HepG2 (cell line): ENCODE measurements at regions not wholly inside any gene's neighbourhood (a gene's known extent, or its start where the extent isn't known, plus 50 kb on each side); places are given as distances from the start of the nearest gene placed in this dataset.
A peak's percentile ranks its signal among the peaks of the same experiment; 100 is the strongest.

Experiments used
- ATAC-seq: fragments of 200-7000 bp; cut with Tn5 transposase; 3 replicates; pipeline ENCODE4 v1.9.1; 2020; ENCODE audit warnings: mild to moderate bottlenecking, moderate library complexity
- BruUV-seq: library from RNA; stranded (reverse); fragments of 400-500 nt; replicated peaks from 2 replicates; lab custom pipeline; 2021; lab: Mats Ljungman, UMichigan
- CTCF ChIA-PET: fragments of 300-600 bp; formaldehyde crosslinking; extraction: SDS; loops from one replicate; lab custom pipeline; 2021; ENCODE audit warnings: low total read pairs, inconsistent platforms, low intra/inter-chr PET ratio; lab: Yijun Ruan, JAX
- POLR2A ChIA-PET: fragments of 350-600 bp; sonication (Branson Sonifier 250); formaldehyde crosslinking; loops from one replicate; lab custom pipeline; 2020; ENCODE audit warnings: antibody characterized with exemption, inconsistent platforms; lab: Yijun Ruan, JAX
- DNase-seq: peaks from one replicate; pipeline ENCODE4 v3.0.0-alpha.2; 2015; ENCODE audit warnings: low spot score
- FAIRE-seq: peaks from 3 replicates; lab custom pipeline; 2011; peaks lifted over from hg19 to GRCh38; lab: Jason Lieb, UNC
- H2AFZ ChIP-seq: one replicate; pipeline ENCODE4 v1.6.1; 2011; ENCODE audit warnings: low read length, inconsistent platforms
- H3K27ac ChIP-seq: fragments of 300-600 bp; 3 replicates; pipeline ENCODE4 v1.8.0; 2011; ENCODE audit warnings: mixed run types, mild to moderate bottlenecking, mixed read lengths, low read length, inconsistent platforms; ENCODE audit not compliant: insufficient read depth; ENCODE audit errors: extremely low read length
- H3K27me3 ChIP-seq, 2 experiments: fragments of 200-600 bp in 1 of 2; 2 replicates in 1 of 2; 3 replicates in 1 of 2; pipeline versions ENCODE4 v1.6.0 to v1.8.0; 2011; ENCODE audit warnings: low read length in 2 of 2, mild to moderate bottlenecking in 2 of 2, moderate library complexity in 2 of 2, inconsistent platforms in 1 of 2; ENCODE audit not compliant: insufficient read depth in 2 of 2, control insufficient read depth in 1 of 2
- H3K36me3 ChIP-seq, 2 experiments: fragments of 200-600 bp in 1 of 2; replicated peaks in 1 of 2; 2 replicates in 1 of 2; 3 replicates in 1 of 2; pipeline versions ENCODE4 v1.5.1 to v1.8.0; 2011; ENCODE audit warnings: low read length in 2 of 2, inconsistent platforms in 1 of 2; ENCODE audit not compliant: insufficient read depth in 2 of 2, control insufficient read depth in 1 of 2
- H3K4me1 ChIP-seq: 2 replicates; pipeline ENCODE4 v1.5.1; 2012; ENCODE audit warnings: low read length, inconsistent platforms; ENCODE audit not compliant: insufficient read depth
- H3K4me2 ChIP-seq: 2 replicates; pipeline ENCODE4 v1.6.0; 2011; ENCODE audit warnings: low read depth, low read length, inconsistent platforms
- H3K4me3 ChIP-seq, 3 experiments: fragments of 200-600 bp in 1 of 3; sonication (generic), shearing (Covaris generic) in 1 of 3; replicated peaks in 1 of 3; 2 replicates each; pipeline ENCODE4 v1.5.1; 2011 to 2016; ENCODE audit warnings: low read length in 3 of 3, inconsistent platforms in 2 of 3, low read depth in 2 of 3, mild to moderate bottlenecking in 2 of 3, control low read depth in 1 of 3, mixed read lengths in 1 of 3; ENCODE audit not compliant: insufficient read depth in 1 of 3
- H3K79me2 ChIP-seq: one replicate; pipeline ENCODE4 v1.6.1; 2011; ENCODE audit warnings: low read length, inconsistent platforms; ENCODE audit not compliant: insufficient read depth
- H3K9ac ChIP-seq: 2 replicates; pipeline ENCODE4 v1.6.0; 2011; ENCODE audit warnings: mild to moderate bottlenecking, low read depth, low read length, inconsistent platforms; ENCODE audit not compliant: insufficient read depth
- H3K9me3 ChIP-seq: 2 replicates; pipeline ENCODE4 v1.5.1; 2012; ENCODE audit warnings: mild to moderate bottlenecking, low read length
- H4K20me1 ChIP-seq: 2 replicates; pipeline ENCODE4 v1.6.0; 2011; ENCODE audit warnings: inconsistent platforms, mild to moderate bottlenecking, low read length, moderate library complexity; ENCODE audit not compliant: insufficient read depth
- HNRNPK ChIP-seq: fragments of 200-400 bp; formaldehyde crosslinking; IDR thresholded peaks from 2 replicates; pipeline ENCODE4 v1.6.1; 2018; ENCODE audit warnings: low read length, low read depth, moderate library complexity, mild to moderate bottlenecking; ENCODE audit not compliant: poor library complexity, severe bottlenecking
- POLR2G ChIP-seq: fragments of 200-400 bp; formaldehyde crosslinking; IDR thresholded peaks from 2 replicates; pipeline ENCODE4 v1.6.1; 2018; ENCODE audit warnings: mild to moderate bottlenecking, low read depth, low read length, moderate library complexity
- SRSF4 ChIP-seq: fragments of 200-400 bp; formaldehyde crosslinking; IDR thresholded peaks from one replicate; pipeline ENCODE4 v1.6.1; 2018; ENCODE audit warnings: mild to moderate bottlenecking, low read depth, low read length, moderate library complexity; ENCODE audit not compliant: poor library complexity, severe bottlenecking
- TGIF2 ChIP-seq: IDR thresholded peaks from 2 replicates; pipeline ENCODE4 v1.6.1; 2016; ENCODE audit warnings: control low read depth, missing compliant biosample characterization
- TSC22D2 ChIP-seq: sonication (generic); formaldehyde crosslinking; IDR thresholded peaks from 2 replicates; pipeline ENCODE4 v1.5.1; 2020; ENCODE audit warnings: missing genetic modification reagents, mild to moderate bottlenecking, borderline replicate concordance
- ZNF235 ChIP-seq: sonication (generic); formaldehyde crosslinking; IDR thresholded peaks from 2 replicates; pipeline ENCODE4 v1.8.1; 2023; ENCODE audit warnings: mild to moderate bottlenecking, missing genetic modification reagents, borderline replicate concordance
- ZNF546 ChIP-seq: sonication (generic); formaldehyde crosslinking; conservative IDR thresholded peaks from 2 replicates; pipeline ENCODE4 v1.8.1; 2023; ENCODE audit warnings: mild to moderate bottlenecking, missing genetic modification reagents
- ZNF710 ChIP-seq: sonication (generic); formaldehyde crosslinking; IDR thresholded peaks from 2 replicates; pipeline ENCODE4 v1.5.0; 2020; ENCODE audit warnings: mild to moderate bottlenecking, missing genetic modification reagents, borderline replicate concordance
- WGBS: methylation state at CpG from one replicate; pipeline ENCODE4 v1.1.6; 2017; ENCODE audit warnings: low lambda C conversion rate; 5-methylcytosine and 5-hydroxymethylcytosine counted together
- in situ Hi-C: cut with HindIII; loops from 2 replicates; pipeline ENCODE4 v1.10.0; 2017; ENCODE audit warnings: low pct_unique_long_range_greater_than_20kb; ENCODE audit not compliant: extremely low pct_ligation_motif_present
- intact Hi-C: fragments of 100-400 bp; cut with micrococcal nuclease; formaldehyde crosslinking; loops from one replicate; pipeline ENCODE4 v1.10.0; 2022; ENCODE audit not compliant: unreplicated experiment

- TF ChIP-seq ZNF710 (CRISPR knock-in tag): no peak
- TF ChIP-seq SRSF4: no peak
- TF ChIP-seq POLR2G: no peak
- TF ChIP-seq ZNF235 (CRISPR knock-in tag): no peak
- TF ChIP-seq TGIF2 (CRISPR knock-in tag): no peak
- no peak for TF ChIP-seq TSC22D2 (CRISPR knock-in tag)
Measured at GRCh38 chr5:106136061-106136460, 1534.7 kb downstream of the EFNA5 start (continued).

- Histone ChIP-seq H3K4me2 (no peak overlapping the region), H3K27me3 (no peaks in the 10 kb centered on the region; a peak in 1 of 5 replicates), H3K9me3 (no peaks in the 10 kb centered on the region), H3K79me2 (no peaks in the 10 kb centered on the region), H3K9ac (no peak overlapping the region), H2AFZ (no peak overlapping the region), H3K4me3 (no peak overlapping the region), H3K27ac (no peak overlapping the region), H4K20me1 (no peaks in the 10 kb centered on the region), H3K4me1 (no peaks in the 10 kb centered on the region), H3K36me3 (no peaks in the 10 kb centered on the region)
- no peak for DNase-seq
- POLR2A ChIA-PET: no interaction called here
- FAIRE-seq: no peak
- ATAC-seq: no peak
- CTCF ChIA-PET: no interaction called here
- 34% methylated on average over 1 of the region's 1 CpG for WGBS
- TF ChIP-seq HNRNPK (peak; percentile 12), ZNF546 (CRISPR knock-in tag) (no peak)
- BruUV-seq: no TSS peak
- in situ Hi-C loops (no loop called here), intact Hi-C loops (no loop called here)
Measured at GRCh38 chr5:106135473-106135872, 1535.3 kb downstream of the EFNA5 start.
